Kidney epithelial cell (primary cell): ENCODE measurements at regions not wholly inside any gene's neighbourhood (a gene's known extent, or its start where the extent isn't known, plus 50 kb on each side); places are given as distances from the start of the nearest gene placed in this dataset.
"Not testable (repeated sequence)": the region's sequence is repeated elsewhere in the genome, so short reads cannot be mapped to it uniquely, and the experiment has no call there.

ENCODE experiments used
- DNase-seq: peaks from one replicate; pipeline ENCODE4 v3.0.0-alpha.2; 2010; ENCODE audit warnings: low read depth
- H3K27me3 ChIP-seq: 2 replicates; pipeline ENCODE4 v1.6.0; 2011; ENCODE audit warnings: low read length; ENCODE audit not compliant: control insufficient read depth, insufficient read depth
- H3K36me3 ChIP-seq: 2 replicates; pipeline ENCODE4 v1.5.1; 2011; ENCODE audit warnings: low read length; ENCODE audit not compliant: control insufficient read depth, insufficient read depth
- H3K4me3 ChIP-seq: 2 replicates; pipeline ENCODE4 v1.5.1; 2011; ENCODE audit warnings: low read depth, mild to moderate bottlenecking, control low read depth, low read length
- CTCF ChIP-seq: IDR thresholded peaks from 2 replicates; pipeline ENCODE4 v1.5.1; 2011; ENCODE audit warnings: mild to moderate bottlenecking, moderate library complexity, low read length, control low read depth, inconsistent platforms; ENCODE audit not compliant: insufficient read depth, poor library complexity, severe bottlenecking

GRCh38 chr5:91787718-91788117, 404.6 kb upstream of the ARRDC3 start:
- H3K36me3 ChIP-seq, result no peaks in the 10 kb centered on the region
- H3K4me3 ChIP-seq, result no peak overlapping the region
- no peaks in the 10 kb centered on the region for H3K27me3 ChIP-seq
- TF ChIP-seq CTCF, result no peak
- peak; percentile 1 for DNase-seq

GRCh38 chr5:91777671-91778070, 394.6 kb upstream of the ARRDC3 start:
- no peak for DNase-seq
- Histone ChIP-seq H3K4me3 (no peak overlapping the region), H3K36me3 (no peaks in the 10 kb centered on the region), H3K27me3 (no peaks in the 10 kb centered on the region)
- TF ChIP-seq CTCF, result no peak

GRCh38 chr5:91776249-91776648, 393.1 kb upstream of the ARRDC3 start:
- H3K27me3 ChIP-seq, result no peaks in the 10 kb centered on the region
- H3K4me3 ChIP-seq, result no peak overlapping the region
- DNase-seq, result no peak
- no peaks in the 10 kb centered on the region for H3K36me3 ChIP-seq
- no peak for TF ChIP-seq CTCF

- no peaks in the 10 kb centered on the region for H3K27me3 ChIP-seq
- H3K36me3 ChIP-seq, result no peaks in the 10 kb centered on the region
- no peak overlapping the region for H3K4me3 ChIP-seq
- TF ChIP-seq CTCF, result no peak
- no peak for DNase-seq
Observed at GRCh38 chr5:91770400-91770799, 387.3 kb upstream of the ARRDC3 start.

- H3K4me3 ChIP-seq, DNase-seq, H3K36me3 ChIP-seq, H3K27me3 ChIP-seq: not testable (repeated sequence)
Observed at GRCh38 chr5:91757383-91757782, 374.3 kb upstream of the ARRDC3 start.

GRCh38 chr5:91754990-91755389, 371.9 kb upstream of the ARRDC3 start:
- no peak for TF ChIP-seq CTCF
- no peak overlapping the region for H3K4me3 ChIP-seq
- H3K27me3 ChIP-seq, result no peaks in the 10 kb centered on the region
- H3K36me3 ChIP-seq, result no peaks in the 10 kb centered on the region
- DNase-seq, result no peak

- H3K27me3 ChIP-seq, H3K36me3 ChIP-seq, H3K4me3 ChIP-seq, DNase-seq: not testable (repeated sequence)
Observed at GRCh38 chr5:91744470-91744869, 361.4 kb upstream of the ARRDC3 start.
